ENCODE measurements at regions not wholly inside any gene's neighbourhood (a gene's known extent, or its start where the extent isn't known, plus 50 kb on each side); places are given as distances from the start of the nearest gene placed in this dataset.

DNA sequence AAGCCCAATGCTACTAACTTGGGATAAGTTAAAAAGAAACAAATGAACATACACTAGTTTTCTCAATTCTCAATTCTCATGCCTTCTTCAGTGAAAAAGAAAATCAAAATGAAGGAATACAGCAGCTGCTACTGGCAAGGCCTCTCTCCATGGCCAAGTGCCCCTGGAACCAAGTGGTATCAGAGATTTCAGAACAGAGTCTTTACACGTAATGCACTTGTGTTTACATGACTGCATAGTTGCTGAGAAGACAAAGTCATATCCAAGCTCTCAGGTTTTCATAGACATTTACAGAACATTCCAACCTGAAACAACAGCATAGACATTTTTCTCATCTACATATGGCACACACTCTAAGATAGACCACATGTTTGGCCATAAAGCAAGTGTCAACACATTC, 789.9 kb downstream of the CBLN2 start:
- Histone ChIP-seq H3K9me3 (no peaks in the 10 kb centered on the region), H3K27me3 (ENCODE audit: low read depth) (no peaks in the 10 kb centered on the region), H3K4me1 (no peaks in the 10 kb centered on the region), H3K4me3 (no peak overlapping the region), H3K36me3 (replicated peaks) (no peaks in the 10 kb centered on the region)
- DNase-seq (ENCODE audit: low spot score in 2 of 2) = no peak
- in situ Hi-C loops (cut with MboI; ENCODE audit: low sequenced_read_pairs) = no loop called here

- no peak for DNase-seq (ENCODE audit: low spot score in 2 of 2)
Observed at GRCh38 chr18:71743634-71744033, 800.5 kb downstream of the CBLN2 start.

GRCh38 chr18:71729611-71730010, 814.5 kb downstream of the CBLN2 start:
- Histone ChIP-seq H3K36me3 (replicated peaks) (no peaks in the 10 kb centered on the region), H3K9me3 (no peaks in the 10 kb centered on the region), H3K4me3 (no peak overlapping the region), H3K27me3 (ENCODE audit: low read depth) (no peaks in the 10 kb centered on the region), H3K4me1 (no peaks in the 10 kb centered on the region)
- DNase-seq (ENCODE audit: low spot score in 2 of 2) = no peak
- in situ Hi-C loops (cut with MboI; ENCODE audit: low sequenced_read_pairs) = no loop called here

More at GRCh38 chr18:71743634-71744033, 800.5 kb downstream of the CBLN2 start:
- Histone ChIP-seq H3K27me3 (ENCODE audit: low read depth) (no peaks in the 10 kb centered on the region), H3K4me3 (no peak overlapping the region), H3K36me3 (replicated peaks) (no peaks in the 10 kb centered on the region), H3K4me1 (no peaks in the 10 kb centered on the region), H3K9me3 (no peaks in the 10 kb centered on the region)
- in situ Hi-C loops (cut with MboI; ENCODE audit: low sequenced_read_pairs) = no loop called here

DNA sequence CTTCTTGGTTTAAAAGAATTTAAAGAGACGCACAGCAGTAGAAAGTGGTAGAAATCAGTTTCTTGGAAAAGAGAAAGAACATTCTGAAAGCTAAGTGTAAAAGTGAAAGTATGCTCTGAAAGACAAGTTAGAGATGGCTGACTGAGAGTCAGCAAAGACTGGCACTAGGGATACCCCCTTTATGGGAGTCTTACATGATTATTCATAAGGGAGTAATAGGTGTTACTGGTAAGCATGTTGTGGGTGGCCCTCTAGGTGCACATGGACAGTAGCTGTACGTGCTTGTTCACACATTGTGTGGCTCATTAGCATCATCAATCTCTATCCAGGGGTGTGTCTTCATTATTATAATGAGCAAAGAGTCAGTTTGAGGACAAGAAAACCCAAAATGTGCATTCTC, 816.2 kb downstream of the CBLN2 start:
- in situ Hi-C loops (cut with MboI; ENCODE audit: low sequenced_read_pairs) = no loop called here
- Histone ChIP-seq H3K9me3 (no peaks in the 10 kb centered on the region), H3K4me1 (no peaks in the 10 kb centered on the region), H3K27me3 (ENCODE audit: low read depth) (no peaks in the 10 kb centered on the region), H3K36me3 (replicated peaks) (no peaks in the 10 kb centered on the region), H3K4me3 (no peak overlapping the region)
- no peak for DNase-seq (ENCODE audit: low spot score in 2 of 2)

GRCh38 chr18:71725256-71725655, 818.9 kb downstream of the CBLN2 start:
- Histone ChIP-seq H3K36me3 (replicated peaks) (no peaks in the 10 kb centered on the region), H3K9me3 (no peaks in the 10 kb centered on the region), H3K4me1 (no peaks in the 10 kb centered on the region), H3K4me3 (no peak overlapping the region), H3K27me3 (ENCODE audit: low read depth) (no peaks in the 10 kb centered on the region)
- no peak for DNase-seq (ENCODE audit: low spot score in 2 of 2)
- in situ Hi-C loops (cut with MboI; ENCODE audit: low sequenced_read_pairs) = no loop called here

DNA sequence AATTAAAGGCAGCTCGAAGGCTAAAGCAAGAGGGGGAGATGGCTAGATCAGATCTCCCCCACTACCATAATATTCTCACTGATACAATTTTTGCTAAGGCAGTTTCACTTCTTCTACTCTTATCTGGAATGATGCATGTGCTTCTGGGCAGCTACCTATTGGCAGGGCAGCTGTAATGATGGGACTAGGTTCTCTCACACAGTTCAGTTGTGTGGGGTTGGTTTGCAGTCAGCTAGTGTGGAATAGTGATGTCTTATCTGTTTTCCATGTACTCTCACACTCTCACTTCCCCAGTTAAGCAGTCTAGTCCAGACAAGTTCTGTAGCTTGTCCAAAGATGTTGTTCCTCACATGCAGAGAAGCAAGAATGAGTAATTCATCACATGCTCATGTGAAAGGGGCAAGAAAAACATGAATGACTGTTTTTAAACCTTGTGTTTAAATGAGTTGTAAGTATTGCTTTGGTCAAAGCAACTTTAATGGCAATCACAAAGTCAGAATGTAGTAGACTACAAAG, 836.1 kb downstream of the CBLN2 start:
- no peaks in the 10 kb centered on the region for H3K36me3 ChIP-seq (replicated peaks)
- H3K4me1 ChIP-seq = no peaks in the 10 kb centered on the region
- H3K9me3 ChIP-seq = no peaks in the 10 kb centered on the region
- in situ Hi-C loops (cut with MboI; ENCODE audit: low sequenced_read_pairs) = no loop called here
- no peak for DNase-seq (ENCODE audit: low spot score in 2 of 2)
- H3K4me3 ChIP-seq = no peak overlapping the region
- H3K27me3 ChIP-seq (ENCODE audit: low read depth) = no peaks in the 10 kb centered on the region

DNA sequence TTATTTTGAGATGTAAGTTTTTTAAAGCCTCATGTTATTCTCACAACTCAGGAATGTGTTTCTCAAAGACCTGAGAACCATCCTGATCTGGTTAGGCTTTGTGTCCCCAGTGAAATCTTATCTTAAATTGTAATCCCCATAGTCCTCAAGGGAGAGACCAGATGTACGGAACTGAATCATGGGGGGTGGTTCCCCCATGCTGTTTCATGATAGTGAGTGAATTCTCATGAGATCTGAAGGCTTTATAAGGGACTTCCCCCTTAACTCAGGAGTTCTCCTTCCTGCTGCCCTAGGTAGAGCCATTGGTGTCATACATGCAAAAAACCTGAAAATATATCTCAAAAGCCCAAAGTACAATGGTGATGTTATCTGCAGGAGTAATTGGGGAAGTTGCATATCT, 836.7 kb downstream of the CBLN2 start:
- in situ Hi-C loops (cut with MboI; ENCODE audit: low sequenced_read_pairs) = no loop called here
- Histone ChIP-seq H3K27me3 (ENCODE audit: low read depth) (no peaks in the 10 kb centered on the region), H3K4me3 (no peak overlapping the region), H3K36me3 (replicated peaks) (no peaks in the 10 kb centered on the region), H3K4me1 (no peaks in the 10 kb centered on the region), H3K9me3 (no peaks in the 10 kb centered on the region)
- DNase-seq (ENCODE audit: low spot score in 2 of 2) = no peak

DNA sequence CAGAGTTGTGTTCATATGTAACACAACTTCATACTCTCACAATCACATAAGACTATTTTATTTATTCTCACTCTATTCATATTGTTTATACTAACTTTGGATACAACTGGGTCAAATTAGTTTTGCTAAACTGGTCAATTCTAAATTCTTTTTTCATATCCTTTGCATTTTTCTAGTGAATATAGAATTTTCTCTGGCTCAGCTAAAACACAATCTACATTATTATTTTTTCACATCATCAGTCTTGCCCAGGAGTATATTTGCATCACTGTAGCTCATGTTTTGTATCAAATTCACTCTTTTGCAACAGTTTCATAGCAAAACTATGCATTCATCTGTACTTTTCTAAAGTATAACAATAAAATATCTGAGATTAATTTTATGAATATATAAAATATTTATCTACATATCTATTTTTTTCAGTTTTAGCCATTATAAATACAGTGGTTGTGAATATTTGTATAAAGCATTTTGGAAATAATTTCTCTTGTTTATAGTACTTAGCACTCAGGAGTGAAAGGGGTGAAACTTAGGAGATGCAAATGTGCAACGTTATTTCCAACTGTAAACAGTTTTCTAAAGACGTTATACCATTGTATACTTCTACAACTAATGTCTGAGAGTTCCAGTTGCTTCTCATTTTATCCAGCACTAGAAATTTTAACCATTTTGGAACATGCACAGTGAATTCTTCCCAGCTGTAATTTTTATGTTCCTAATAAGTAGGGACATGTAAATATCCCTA, 854.6 kb downstream of the CBLN2 start:
- Histone ChIP-seq H3K9me3 (no peaks in the 10 kb centered on the region), H3K4me3 (no peak overlapping the region), H3K4me1 (no peaks in the 10 kb centered on the region), H3K36me3 (replicated peaks) (no peaks in the 10 kb centered on the region), H3K27me3 (ENCODE audit: low read depth) (no peaks in the 10 kb centered on the region)
- no peak for DNase-seq (ENCODE audit: low spot score in 2 of 2)
- in situ Hi-C loops (cut with MboI; ENCODE audit: low sequenced_read_pairs) = no loop called here

DNA sequence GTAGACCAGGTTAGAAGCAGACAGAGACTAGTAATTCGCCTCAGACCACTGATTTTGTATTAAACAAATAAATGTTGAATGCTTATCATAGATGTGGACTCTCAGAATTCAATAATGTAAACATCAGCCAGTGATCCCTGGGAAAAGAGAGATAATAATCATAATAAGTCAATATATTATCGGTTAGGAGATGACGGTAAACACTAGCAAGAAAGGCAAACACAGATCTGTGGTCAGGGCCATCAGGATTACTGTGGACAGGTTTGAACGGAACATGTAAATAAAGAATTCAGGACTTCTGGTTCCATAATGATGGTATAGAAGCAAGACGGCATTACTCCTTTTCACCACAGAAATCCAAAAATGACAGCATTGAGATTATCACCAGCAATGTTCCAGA, 861.6 kb downstream of the CBLN2 start:
- H3K4me3 ChIP-seq = no peak overlapping the region
- in situ Hi-C loops (cut with MboI; ENCODE audit: low sequenced_read_pairs) = no loop called here
- H3K4me1 ChIP-seq = no peaks in the 10 kb centered on the region
- no peaks in the 10 kb centered on the region for H3K36me3 ChIP-seq (replicated peaks)
- DNase-seq (ENCODE audit: low spot score in 2 of 2) = no peak
- H3K9me3 ChIP-seq = no peaks in the 10 kb centered on the region
- no peaks in the 10 kb centered on the region for H3K27me3 ChIP-seq (ENCODE audit: low read depth)

- DNase-seq (ENCODE audit: low spot score in 2 of 2) = no peak
- Histone ChIP-seq H3K9me3 (no peaks in the 10 kb centered on the region), H3K36me3 (replicated peaks) (no peaks in the 10 kb centered on the region), H3K27me3 (ENCODE audit: low read depth) (no peaks in the 10 kb centered on the region), H3K4me1 (no peaks in the 10 kb centered on the region), H3K4me3 (no peak overlapping the region)
- in situ Hi-C loops (cut with MboI; ENCODE audit: low sequenced_read_pairs) = no loop called here
Observed at GRCh38 chr18:71678144-71678543, 866.0 kb downstream of the CBLN2 start.

DNA sequence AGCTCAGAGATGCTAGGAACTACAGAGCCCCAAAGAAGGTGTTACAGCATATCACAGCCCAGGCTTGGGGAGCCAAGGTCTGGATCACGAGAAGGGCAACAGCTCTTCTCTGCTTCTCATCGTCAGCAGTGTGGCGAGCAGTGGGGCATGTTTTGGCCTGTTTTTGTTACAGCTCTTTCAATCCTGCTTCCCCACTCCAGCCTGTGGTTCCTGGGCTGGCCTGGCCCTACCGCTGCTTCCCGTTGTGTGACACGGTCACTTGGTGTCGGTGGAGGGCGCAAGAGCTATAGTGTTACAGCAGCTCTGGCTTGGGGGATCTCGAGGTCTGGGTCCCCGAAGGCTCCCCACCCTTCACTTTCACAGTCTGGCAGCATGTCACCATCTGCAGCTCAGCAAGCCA, 870.2 kb downstream of the CBLN2 start:
- H3K36me3 ChIP-seq (replicated peaks) = no peaks in the 10 kb centered on the region
- no peaks in the 10 kb centered on the region for H3K4me1 ChIP-seq
- DNase-seq (ENCODE audit: low spot score in 2 of 2) = no peak
- no peaks in the 10 kb centered on the region for H3K9me3 ChIP-seq
- no peaks in the 10 kb centered on the region for H3K27me3 ChIP-seq (ENCODE audit: low read depth)
- no peak overlapping the region for H3K4me3 ChIP-seq
- in situ Hi-C loops (cut with MboI; ENCODE audit: low sequenced_read_pairs) = no loop called here

DNA sequence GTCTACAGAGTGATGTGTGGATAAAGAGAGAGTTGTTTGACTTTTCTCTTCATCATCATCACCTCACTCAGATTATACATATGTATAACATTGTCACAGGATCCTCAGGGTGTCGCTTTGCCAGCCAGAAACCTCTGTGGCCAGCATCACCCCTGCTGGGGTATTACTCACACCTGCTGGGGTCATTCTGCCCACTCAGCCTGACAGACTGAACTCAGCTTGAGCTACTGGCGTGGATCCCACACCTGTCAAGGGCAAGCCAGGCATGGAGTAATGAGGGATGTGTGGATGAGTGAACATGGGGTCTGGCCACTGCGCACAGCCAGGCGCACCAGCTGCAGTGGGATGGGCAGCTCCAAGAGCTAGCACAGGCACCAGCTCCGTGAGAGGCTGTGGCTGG, 870.6 kb downstream of the CBLN2 start:
- H3K36me3 ChIP-seq (replicated peaks) = no peaks in the 10 kb centered on the region
- H3K4me3 ChIP-seq = no peak overlapping the region
- in situ Hi-C loops (cut with MboI; ENCODE audit: low sequenced_read_pairs) = no loop called here
- DNase-seq (ENCODE audit: low spot score in 2 of 2) = no peak
- H3K27me3 ChIP-seq (ENCODE audit: low read depth) = no peaks in the 10 kb centered on the region
- no peaks in the 10 kb centered on the region for H3K4me1 ChIP-seq
- no peaks in the 10 kb centered on the region for H3K9me3 ChIP-seq

- DNase-seq (ENCODE audit: low spot score in 2 of 2) = no peak
- Histone ChIP-seq H3K9me3 (no peaks in the 10 kb centered on the region), H3K4me1 (no peaks in the 10 kb centered on the region), H3K4me3 (no peak overlapping the region), H3K27me3 (ENCODE audit: low read depth) (no peaks in the 10 kb centered on the region), H3K36me3 (replicated peaks) (no peaks in the 10 kb centered on the region)
- in situ Hi-C loops (cut with MboI; ENCODE audit: low sequenced_read_pairs) = no loop called here
Observed at GRCh38 chr18:71666481-71666880, 877.7 kb downstream of the CBLN2 start.

DNA sequence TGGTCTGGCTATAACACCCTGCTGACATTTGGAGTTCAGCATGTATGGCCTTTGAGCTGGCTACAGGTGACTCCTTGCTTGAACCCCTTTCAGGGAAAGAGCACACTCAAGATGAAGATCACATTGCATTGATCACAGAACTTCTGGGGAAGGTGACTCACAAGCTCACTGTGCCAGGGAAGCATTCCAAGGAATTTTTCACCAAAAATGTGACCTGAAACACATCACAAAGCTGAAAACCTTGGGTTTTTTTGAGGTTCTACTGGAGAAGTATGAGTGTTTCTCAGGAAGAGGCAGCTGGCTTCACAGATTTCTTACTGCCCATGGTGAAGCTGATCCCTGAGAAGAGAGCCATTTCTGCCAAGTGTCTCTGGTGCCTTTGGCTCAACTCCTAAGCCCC, 879.0 kb downstream of the CBLN2 start:
- in situ Hi-C loops (cut with MboI; ENCODE audit: low sequenced_read_pairs) = no loop called here
- Histone ChIP-seq H3K9me3 (no peaks in the 10 kb centered on the region), H3K4me3 (no peak overlapping the region), H3K36me3 (replicated peaks) (no peaks in the 10 kb centered on the region), H3K4me1 (no peaks in the 10 kb centered on the region), H3K27me3 (ENCODE audit: low read depth) (no peaks in the 10 kb centered on the region)
- no peak for DNase-seq (ENCODE audit: low spot score in 2 of 2)

DNA sequence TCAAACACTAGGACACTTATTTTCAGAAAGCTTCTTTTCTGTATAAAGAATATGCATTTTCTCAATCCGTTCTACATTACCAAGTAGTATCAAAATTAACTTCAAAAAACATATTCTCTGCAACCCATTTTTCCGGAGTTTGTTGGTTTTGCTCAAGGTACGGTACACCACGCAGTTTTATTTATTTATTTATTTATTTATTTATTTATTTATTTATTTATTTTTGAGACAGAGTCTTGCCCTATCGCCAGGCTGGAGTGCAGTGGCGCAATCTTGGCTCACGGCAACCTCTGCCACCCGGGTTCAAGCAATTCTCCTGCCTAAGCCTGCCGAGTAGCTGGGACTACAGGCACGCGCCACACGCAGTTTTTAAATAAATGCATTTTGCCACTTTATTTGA, 900.3 kb downstream of the CBLN2 start:
- Histone ChIP-seq H3K9me3 (no peaks in the 10 kb centered on the region; the same call in 1 of the 2 replicates), H3K4me1 (no peaks in the 10 kb centered on the region), H3K4me3 (no peak overlapping the region), H3K36me3 (replicated peaks) (no peaks in the 10 kb centered on the region), H3K27me3 (ENCODE audit: low read depth) (no peaks in the 10 kb centered on the region)
- in situ Hi-C loops (cut with MboI; ENCODE audit: low sequenced_read_pairs) = no loop called here
- DNase-seq (ENCODE audit: low spot score in 2 of 2) = no peak
